ENCODE measurements at regions not wholly inside any gene's neighbourhood (a gene's known extent, or its start where the extent isn't known, plus 50 kb on each side); places are given as distances from the start of the nearest gene placed in this dataset.

GRCh38 chr16:13324851-13325250 is 423.5 kb downstream of the SHISA9 start:
- no peak for TF ChIP-seq NCOA1 (CRISPR knock-in tag; IDR thresholded peaks at IDR 0.05)
- TF ChIP-seq MAFG (CRISPR knock-in tag; IDR thresholded peaks at IDR 0.05): no peak
